Cardiac muscle cell (in vitro differentiated cells and primary cell): ENCODE measurements at regions not wholly inside any gene's neighbourhood (a gene's known extent, or its start where the extent isn't known, plus 50 kb on each side); places are given as distances from the start of the nearest gene placed in this dataset.
A peak's percentile ranks its signal among the peaks of the same experiment; 100 is the strongest.

Source experiments
- DNase-seq, 2 donors: peaks; one replicate each; pipeline versions ENCODE4 v3.0.0 to v3.0.0-alpha.2; 2010 to 2017; ENCODE audit warnings: low read depth in 1 of 2, low spot score in 1 of 2
- H3K27ac ChIP-seq: fragments of 200-600 bp; sonication (generic); 2 replicates; pipeline ENCODE4 v1.5.1; 2016
- H3K27me3 ChIP-seq: fragments of 200-600 bp; sonication (generic); 2 replicates; pipeline ENCODE4 v1.6.0; 2016; ENCODE audit warnings: control low read depth
- H3K36me3 ChIP-seq: fragments of 200-600 bp; sonication (generic); 2 replicates; pipeline ENCODE4 v1.5.1; 2016; ENCODE audit warnings: control low read depth
- H3K4me1 ChIP-seq: fragments of 200-600 bp; sonication (generic); 2 replicates; pipeline ENCODE4 v1.8.1; 2017; ENCODE audit warnings: low read depth, mild to moderate bottlenecking, mixed run types
- H3K4me3 ChIP-seq: fragments of 200-600 bp; sonication (generic); 2 replicates; pipeline ENCODE4 v1.5.1; 2016; ENCODE audit warnings: mild to moderate bottlenecking
- H3K9me3 ChIP-seq: fragments of 200-600 bp; sonication (generic); 2 replicates; pipeline ENCODE4 v1.5.1; 2017; ENCODE audit warnings: low read depth, mild to moderate bottlenecking, control low read depth
- TF ChIP-seq, protein P1 (sequence below): IDR thresholded peaks from 2 replicates; pipeline ENCODE4 v1.5.1; 2012; ENCODE audit warnings: low read depth, mild to moderate bottlenecking, low read length

DNA sequence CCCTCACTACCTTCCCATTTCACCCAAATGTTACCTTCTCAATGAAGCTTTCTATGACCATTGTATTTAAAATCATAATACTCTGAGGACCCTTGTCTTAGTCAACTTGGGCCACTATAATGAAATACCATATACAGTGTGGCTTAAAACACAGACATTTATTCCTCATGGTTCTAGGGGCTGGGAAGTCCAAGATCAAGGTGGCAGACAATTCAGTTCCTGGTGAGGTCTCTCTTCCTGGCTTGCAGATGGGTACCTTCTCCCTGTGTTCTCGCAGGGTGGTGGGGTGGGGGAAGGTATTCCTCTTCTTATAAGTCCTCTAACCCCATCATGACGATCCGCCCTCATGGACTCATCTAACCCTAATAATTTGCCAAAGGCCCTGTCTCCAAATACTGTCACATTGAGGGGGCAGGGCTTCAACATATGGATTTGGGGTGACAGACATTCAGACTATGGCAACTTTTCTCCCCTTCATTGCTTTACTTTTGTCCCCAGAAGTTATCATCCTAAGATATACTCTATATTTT is 163.7 kb upstream of the PWP1 start:
- H3K9me3 ChIP-seq, result no peaks in the 10 kb centered on the region
- no peak overlapping the region for H3K27ac ChIP-seq
- H3K36me3 ChIP-seq, result no peaks in the 10 kb centered on the region
- TF ChIP-seq, protein P1, sequence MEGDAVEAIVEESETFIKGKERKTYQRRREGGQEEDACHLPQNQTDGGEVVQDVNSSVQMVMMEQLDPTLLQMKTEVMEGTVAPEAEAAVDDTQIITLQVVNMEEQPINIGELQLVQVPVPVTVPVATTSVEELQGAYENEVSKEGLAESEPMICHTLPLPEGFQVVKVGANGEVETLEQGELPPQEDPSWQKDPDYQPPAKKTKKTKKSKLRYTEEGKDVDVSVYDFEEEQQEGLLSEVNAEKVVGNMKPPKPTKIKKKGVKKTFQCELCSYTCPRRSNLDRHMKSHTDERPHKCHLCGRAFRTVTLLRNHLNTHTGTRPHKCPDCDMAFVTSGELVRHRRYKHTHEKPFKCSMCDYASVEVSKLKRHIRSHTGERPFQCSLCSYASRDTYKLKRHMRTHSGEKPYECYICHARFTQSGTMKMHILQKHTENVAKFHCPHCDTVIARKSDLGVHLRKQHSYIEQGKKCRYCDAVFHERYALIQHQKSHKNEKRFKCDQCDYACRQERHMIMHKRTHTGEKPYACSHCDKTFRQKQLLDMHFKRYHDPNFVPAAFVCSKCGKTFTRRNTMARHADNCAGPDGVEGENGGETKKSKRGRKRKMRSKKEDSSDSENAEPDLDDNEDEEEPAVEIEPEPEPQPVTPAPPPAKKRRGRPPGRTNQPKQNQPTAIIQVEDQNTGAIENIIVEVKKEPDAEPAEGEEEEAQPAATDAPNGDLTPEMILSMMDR, result no peak
- no peaks in the 10 kb centered on the region for H3K4me1 ChIP-seq
- no peak overlapping the region for H3K4me3 ChIP-seq
- H3K27me3 ChIP-seq, result no peaks in the 10 kb centered on the region
- no peak for DNase-seq

DNA sequence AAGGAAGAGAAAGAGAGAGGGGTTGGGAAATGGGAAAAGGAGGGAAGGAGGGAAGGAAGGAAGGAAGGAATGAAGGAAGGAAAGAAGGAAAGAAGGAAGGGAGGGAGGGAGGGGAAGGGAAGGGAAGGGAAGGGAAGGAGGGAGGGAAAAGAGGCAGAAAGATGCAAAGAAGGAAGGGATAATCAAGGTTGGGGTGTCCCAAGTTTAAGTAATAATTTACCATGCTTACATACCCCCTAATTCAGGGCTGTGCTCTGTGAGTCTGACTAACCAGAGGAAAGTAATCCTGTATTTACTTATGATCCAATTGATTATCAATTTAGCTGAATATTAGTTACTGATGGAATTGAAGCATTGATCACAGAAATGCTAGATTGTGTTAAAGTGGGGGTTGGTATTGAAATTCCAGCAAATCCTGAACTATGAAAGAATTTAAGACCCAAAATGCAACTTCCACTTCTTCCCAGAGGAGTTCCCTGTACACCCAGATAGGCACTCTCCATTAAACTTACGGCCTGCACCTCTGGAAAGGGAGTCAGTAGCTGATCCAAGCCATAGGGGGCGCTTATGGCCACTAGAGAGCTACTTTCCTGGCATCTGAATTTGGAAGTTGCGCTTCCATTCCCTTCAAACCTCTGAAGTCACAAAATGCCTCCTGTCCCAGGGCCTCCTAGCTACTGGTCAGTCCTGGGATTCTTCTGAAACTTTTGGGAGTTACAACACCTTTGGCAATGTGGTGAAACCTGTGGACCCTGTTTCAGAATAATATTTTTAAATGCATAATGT is 162.7 kb upstream of the PWP1 start:
- Histone ChIP-seq H3K4me1 (no peaks in the 10 kb centered on the region), H3K36me3 (no peaks in the 10 kb centered on the region), H3K27me3 (no peaks in the 10 kb centered on the region), H3K27ac (no peak overlapping the region), H3K9me3 (no peaks in the 10 kb centered on the region), H3K4me3 (no peak overlapping the region)
- TF ChIP-seq, protein P1, result no peak
- peak in 1 of 2 donors; percentile 6 for DNase-seq

DNA sequence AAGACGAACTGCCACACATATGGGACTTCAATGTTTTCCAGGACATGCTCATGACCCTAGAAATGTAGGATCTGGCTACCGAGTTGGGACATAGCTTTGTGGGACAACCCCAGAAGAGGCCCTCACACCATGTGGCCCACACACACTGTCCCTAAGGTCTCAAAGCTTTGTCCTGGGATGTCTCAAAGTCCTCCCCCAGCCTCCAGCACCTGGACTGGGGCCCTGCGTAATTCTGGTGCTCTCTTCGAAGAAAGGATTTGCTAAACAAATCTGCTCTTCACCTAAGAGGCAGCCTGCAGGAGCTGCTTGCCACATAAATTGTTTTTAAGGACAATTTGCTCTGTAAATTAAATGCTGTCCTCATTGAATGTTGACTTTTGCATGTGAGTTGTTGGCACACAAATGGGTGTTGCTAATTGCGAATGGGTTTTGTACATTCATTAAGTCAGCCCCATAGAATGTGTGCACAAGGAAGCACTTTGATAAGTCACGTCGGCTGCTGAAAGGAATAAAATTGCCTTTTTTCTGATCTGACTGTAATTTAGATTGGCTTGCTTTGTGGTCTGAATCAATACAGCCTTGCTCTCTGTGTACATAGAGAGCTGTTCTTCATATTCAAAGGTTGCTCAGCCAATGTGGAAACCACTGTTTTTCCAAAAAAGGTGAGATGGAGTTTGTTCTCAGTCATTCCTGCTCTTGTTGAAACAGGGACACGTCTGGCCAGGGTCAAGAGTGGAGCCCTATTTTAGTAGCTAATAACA is 161.6 kb upstream of the PWP1 start:
- Histone ChIP-seq H3K4me1 (no peaks in the 10 kb centered on the region), H3K27me3 (no peaks in the 10 kb centered on the region), H3K27ac (no peak overlapping the region), H3K4me3 (no peak overlapping the region), H3K9me3 (no peaks in the 10 kb centered on the region), H3K36me3 (no peaks in the 10 kb centered on the region)
- no peak for DNase-seq
- TF ChIP-seq, protein P1, result no peak

DNA sequence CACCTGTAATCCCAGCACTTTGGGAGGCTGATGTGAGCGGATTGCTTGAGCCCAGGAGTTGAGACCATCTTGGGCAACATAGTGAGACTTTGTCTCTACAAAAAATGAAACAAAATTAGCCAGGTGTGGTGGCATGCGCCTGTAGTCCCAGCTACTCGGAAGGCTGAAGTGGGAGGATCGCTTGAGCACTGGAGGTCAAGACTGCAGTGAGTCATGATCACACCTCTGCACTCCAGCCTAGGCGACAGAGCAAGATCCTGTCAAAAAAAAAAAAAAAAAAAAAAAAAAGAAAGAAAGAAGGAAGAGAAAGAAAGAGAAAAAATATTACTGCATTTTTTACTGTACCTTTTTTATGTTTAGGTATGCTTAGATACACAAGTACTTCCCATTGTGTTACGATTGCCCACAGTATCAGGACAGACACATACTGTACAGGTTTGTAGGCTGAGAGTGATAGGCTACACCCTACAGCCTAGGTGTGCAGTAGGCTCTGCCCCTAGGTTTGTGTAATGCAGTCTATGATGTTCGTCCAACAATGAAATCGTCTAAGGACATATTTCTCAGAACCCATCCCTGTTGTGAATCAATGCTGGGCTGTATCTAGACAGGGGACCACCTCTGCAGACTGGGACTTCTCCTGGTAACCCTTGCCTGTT is 160.4 kb upstream of the PWP1 start:
- DNase-seq, result no peak
- no peaks in the 10 kb centered on the region for H3K4me1 ChIP-seq
- no peak overlapping the region for H3K27ac ChIP-seq
- H3K9me3 ChIP-seq, result no peaks in the 10 kb centered on the region
- H3K4me3 ChIP-seq, result no peak overlapping the region
- H3K27me3 ChIP-seq, result no peaks in the 10 kb centered on the region
- H3K36me3 ChIP-seq, result no peaks in the 10 kb centered on the region
- TF ChIP-seq, protein P1, result no peak

DNA sequence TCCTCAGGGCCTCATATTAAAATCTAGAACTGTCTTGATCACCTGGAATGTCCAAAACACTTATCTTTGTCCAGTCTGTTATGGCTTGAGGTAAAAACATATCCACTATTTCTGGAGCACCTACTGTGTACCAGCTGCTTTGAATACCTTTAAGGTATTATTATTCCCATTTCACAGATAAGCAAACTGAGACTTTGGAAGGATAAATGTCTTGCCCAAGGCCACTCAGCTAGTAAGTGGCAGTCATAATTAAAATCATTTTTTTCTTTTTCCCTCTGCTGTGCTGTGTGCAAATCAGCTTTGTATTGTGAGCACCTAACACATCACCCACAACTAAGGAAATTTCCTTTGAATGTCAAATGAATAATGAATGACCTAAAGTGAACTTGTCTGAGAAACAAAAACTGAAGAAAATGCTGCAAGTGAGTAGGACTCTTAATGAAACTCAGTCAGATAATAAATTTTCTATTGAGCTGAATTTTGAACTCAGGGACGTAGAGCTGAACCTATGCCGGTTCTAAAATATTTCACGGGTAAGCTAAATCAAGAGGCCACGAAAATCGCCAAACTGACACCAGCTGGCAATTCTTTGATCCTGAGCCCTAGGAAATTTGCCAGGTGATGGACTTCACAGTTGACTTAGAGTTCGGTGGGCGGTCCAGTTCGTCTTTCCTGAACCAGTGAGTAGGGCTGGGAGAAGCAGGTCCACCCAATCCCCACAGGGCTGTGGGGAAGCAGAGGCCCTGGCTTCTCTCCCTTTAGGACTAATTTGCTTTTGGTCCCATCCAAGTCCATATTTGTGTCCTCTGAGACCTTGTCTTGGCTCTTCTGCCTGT is 159.7 kb upstream of the PWP1 start:
- H3K27ac ChIP-seq, result no peak overlapping the region
- no peaks in the 10 kb centered on the region for H3K4me1 ChIP-seq
- H3K36me3 ChIP-seq, result no peaks in the 10 kb centered on the region
- no peaks in the 10 kb centered on the region for H3K27me3 ChIP-seq
- no peak overlapping the region for H3K4me3 ChIP-seq
- H3K9me3 ChIP-seq, result no peaks in the 10 kb centered on the region
- TF ChIP-seq, protein P1, result no peak
- no peak for DNase-seq
